Loucy (cell line): ENCODE measurements at regions not wholly inside any gene's neighbourhood (a gene's known extent, or its start where the extent isn't known, plus 50 kb on each side); places are given as distances from the start of the nearest gene placed in this dataset.

Experiments used
- CTCF ChIP-seq: fragments of 200-600 bp; sonication (generic); conservative IDR thresholded peaks from 2 replicates; pipeline ENCODE4 v1.5.1; 2014; ENCODE audit warnings: mild to moderate bottlenecking, antibody characterized with exemption, low read length
- EZH2phosphoT487 ChIP-seq: fragments of 200-600 bp; IDR thresholded peaks from 2 replicates; pipeline ENCODE4 v1.6.1; 2018; ENCODE audit warnings: antibody characterized with exemption, mild to moderate bottlenecking, moderate library complexity, borderline replicate concordance

DNA sequence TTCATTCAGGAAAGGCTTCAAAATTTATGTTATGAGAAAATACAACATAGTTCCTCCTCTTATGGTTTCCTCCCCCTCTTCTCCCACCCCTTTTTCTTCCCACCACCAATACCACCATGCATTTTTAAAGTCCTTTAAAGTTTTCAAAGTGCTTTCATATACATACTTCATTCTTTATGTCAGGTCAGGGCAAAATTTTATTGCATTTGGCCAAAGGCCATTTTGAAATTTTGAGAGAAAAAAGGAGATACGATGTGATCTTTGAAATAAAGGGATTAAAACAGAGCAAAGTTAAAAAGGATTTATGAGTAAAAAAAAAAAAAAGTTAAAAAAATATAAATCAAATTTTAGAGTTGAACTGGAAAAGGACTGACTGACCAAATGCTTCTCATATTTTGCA is 792.5 kb upstream of the FANCL start:
- TF ChIP-seq CTCF (no peak), EZH2phosphoT487 (no peak)
